ENCODE measurements at regions not wholly inside any gene's neighbourhood (a gene's known extent, or its start where the extent isn't known, plus 50 kb on each side); places are given as distances from the start of the nearest gene placed in this dataset.

DNA sequence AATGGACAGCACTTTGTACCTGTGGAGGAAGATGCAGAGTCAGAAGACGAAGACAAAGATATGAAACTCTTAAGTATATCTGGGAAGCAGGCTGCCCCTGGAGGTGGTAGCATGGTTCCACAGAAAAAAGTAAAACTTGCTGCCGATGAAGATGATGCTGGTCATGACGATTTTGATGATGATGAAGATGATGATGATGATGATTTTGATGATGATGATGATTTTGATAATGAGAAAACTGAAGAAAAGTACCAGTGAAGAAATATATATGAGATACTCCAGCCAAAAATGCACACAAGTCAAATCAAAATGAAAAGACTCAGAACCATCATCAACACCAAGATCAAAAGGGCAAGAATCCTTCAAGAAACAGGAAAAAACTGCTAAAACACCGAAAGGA, 268.5 kb upstream of the EEF2KMT start:
- H3K27me3 Mint-ChIP-seq: peaks cover 34% of the 10 kb centered on the region
- H3K4me1 Mint-ChIP-seq (ENCODE audit: unreplicated experiment): no peaks in the 10 kb centered on the region
- no peak overlapping the region for H3K27ac Mint-ChIP-seq
- TF ChIP-seq, protein P1, sequence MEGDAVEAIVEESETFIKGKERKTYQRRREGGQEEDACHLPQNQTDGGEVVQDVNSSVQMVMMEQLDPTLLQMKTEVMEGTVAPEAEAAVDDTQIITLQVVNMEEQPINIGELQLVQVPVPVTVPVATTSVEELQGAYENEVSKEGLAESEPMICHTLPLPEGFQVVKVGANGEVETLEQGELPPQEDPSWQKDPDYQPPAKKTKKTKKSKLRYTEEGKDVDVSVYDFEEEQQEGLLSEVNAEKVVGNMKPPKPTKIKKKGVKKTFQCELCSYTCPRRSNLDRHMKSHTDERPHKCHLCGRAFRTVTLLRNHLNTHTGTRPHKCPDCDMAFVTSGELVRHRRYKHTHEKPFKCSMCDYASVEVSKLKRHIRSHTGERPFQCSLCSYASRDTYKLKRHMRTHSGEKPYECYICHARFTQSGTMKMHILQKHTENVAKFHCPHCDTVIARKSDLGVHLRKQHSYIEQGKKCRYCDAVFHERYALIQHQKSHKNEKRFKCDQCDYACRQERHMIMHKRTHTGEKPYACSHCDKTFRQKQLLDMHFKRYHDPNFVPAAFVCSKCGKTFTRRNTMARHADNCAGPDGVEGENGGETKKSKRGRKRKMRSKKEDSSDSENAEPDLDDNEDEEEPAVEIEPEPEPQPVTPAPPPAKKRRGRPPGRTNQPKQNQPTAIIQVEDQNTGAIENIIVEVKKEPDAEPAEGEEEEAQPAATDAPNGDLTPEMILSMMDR (conservative IDR thresholded peaks at IDR 0.05): no peak
- no peaks in the 10 kb centered on the region for H3K36me3 Mint-ChIP-seq
- no peak for DNase-seq (ENCODE audit: extremely low spot score, unreplicated experiment)
- no peak overlapping the region for H3K4me3 Mint-ChIP-seq
- no peaks in the 10 kb centered on the region for H3K9me3 Mint-ChIP-seq

DNA sequence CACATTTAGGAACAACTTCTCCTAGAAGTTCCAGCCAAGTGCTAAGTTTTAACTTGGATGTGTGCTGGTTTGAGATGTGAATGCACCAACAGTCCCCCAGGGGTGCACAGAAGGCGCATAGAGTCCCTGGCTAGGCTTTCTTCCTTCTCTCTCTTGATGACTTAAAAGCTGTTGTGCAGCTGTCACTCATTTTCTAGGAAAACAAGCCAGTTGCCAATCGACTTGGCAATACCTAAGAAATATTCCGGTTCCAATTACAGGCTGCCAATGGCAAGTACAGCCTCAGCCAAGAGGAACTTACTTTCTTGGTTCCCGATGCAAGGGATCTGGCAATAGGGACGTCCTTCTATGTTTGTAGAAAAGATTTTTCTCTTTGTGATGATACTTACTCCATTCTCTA, 266.6 kb upstream of the EEF2KMT start:
- Mint-ChIP-seq H3K4me3 (no peak overlapping the region), H3K36me3 (no peaks in the 10 kb centered on the region), H3K9me3 (no peaks in the 10 kb centered on the region), H3K27me3 (peaks cover 39% of the 10 kb centered on the region), H3K4me1 (ENCODE audit: unreplicated experiment) (no peaks in the 10 kb centered on the region), H3K27ac (no peak overlapping the region)
- no peak for DNase-seq (ENCODE audit: extremely low spot score, unreplicated experiment)
- TF ChIP-seq, protein P1 (conservative IDR thresholded peaks at IDR 0.05): no peak

DNA sequence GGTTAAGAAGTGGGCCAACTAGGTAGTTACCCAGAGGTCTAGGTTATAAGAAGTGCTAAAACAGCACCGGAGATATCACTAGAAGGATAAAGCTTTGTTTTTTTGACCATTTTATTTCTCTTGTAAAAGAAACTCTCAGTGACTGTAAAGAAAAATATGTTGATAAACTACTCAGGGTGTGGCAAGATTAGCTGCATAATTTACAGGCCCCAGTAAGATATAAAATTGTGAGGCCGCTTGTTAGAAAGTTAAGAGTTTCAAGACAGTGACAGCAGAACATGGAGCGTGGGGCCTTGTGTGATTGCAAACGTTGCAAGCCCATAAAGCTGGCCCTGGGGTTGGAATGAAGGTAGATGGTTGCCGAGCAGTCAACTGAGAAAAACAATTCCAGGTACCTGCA, 263.7 kb upstream of the EEF2KMT start:
- H3K4me3 Mint-ChIP-seq: no peak overlapping the region
- no peak overlapping the region for H3K27ac Mint-ChIP-seq
- no peaks in the 10 kb centered on the region for H3K9me3 Mint-ChIP-seq

DNA sequence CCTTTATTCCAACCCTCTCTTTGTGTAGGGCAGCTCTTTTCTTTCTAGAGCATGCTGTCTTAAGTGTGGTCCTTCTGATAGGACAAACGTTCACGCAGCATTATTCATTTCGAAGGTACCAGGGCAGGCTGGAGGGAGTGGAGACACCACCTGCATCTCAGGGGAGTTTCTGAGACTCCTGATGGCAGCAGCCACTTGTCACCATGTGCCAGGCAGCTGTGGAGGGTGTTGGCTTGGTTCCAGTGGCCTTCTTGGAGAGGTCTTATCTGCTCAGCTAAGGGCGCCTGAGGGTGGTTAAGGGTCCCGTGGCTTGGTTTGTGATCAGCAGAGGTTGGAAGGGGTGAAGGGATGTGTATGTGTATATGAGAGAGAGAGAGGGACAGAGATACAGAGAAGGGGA, 257.1 kb upstream of the EEF2KMT start:
- no peak overlapping the region for H3K27ac Mint-ChIP-seq
- no peak overlapping the region for H3K4me3 Mint-ChIP-seq
- no peak for DNase-seq (ENCODE audit: extremely low spot score, unreplicated experiment)
- no peaks in the 10 kb centered on the region for H3K9me3 Mint-ChIP-seq
- no peaks in the 10 kb centered on the region for H3K36me3 Mint-ChIP-seq
- TF ChIP-seq, protein P1 (conservative IDR thresholded peaks at IDR 0.05): no peak
- H3K4me1 Mint-ChIP-seq (ENCODE audit: unreplicated experiment): no peaks in the 10 kb centered on the region
- peaks cover 26% of the 10 kb centered on the region for H3K27me3 Mint-ChIP-seq

More for the DNA sequence above, 263.7 kb upstream of the EEF2KMT start:
- H3K27me3 Mint-ChIP-seq: peaks cover 35% of the 10 kb centered on the region
- no peaks in the 10 kb centered on the region for H3K4me1 Mint-ChIP-seq (ENCODE audit: unreplicated experiment)
- H3K36me3 Mint-ChIP-seq: no peaks in the 10 kb centered on the region
- TF ChIP-seq, protein P1 (conservative IDR thresholded peaks at IDR 0.05): no peak
- no peak for DNase-seq (ENCODE audit: extremely low spot score, unreplicated experiment)

DNA sequence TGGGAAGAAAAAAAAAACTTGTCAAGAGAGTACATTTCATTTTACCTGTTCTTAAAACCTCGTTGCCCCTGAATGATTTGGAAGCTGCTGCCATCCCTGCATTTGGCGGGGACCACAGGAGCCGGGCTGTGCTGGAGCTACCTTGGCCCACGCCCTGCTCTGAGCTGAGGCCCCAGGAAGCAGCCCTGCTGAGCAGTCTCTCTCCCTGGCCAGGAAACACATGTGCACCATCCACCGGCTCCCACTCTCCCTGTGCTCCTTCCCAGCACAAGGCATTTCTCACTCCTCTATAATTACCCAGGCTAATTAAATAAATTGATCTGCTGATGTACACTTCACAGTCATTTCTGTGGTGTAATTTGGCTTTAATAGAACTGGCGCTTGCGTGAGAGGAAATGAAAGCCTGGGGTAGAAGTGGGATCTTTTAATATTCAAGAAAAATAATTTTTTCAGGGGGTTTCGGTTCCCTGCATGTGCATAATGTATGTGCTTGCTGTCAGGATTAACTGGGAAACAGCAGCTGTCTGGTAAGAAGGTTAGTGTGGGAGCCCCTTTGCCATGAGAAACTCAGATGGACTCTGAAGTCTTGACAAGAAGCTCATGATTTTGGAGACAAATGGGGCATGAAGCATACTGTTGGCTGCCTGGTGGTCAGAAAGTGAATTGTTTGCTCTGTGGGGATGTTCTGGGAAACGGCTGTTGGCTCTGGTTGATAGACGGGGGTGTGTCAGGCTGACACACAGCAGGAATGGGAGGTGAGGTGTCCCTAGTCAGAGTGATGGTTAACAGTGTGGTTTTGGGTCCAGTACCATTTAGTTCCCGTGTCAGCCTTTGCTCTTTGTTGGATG, 252.3 kb upstream of the EEF2KMT start:
- TF ChIP-seq, protein P1 (conservative IDR thresholded peaks at IDR 0.05): peak; percentile 30
- no peak overlapping the region for H3K4me3 Mint-ChIP-seq
- no peaks in the 10 kb centered on the region for H3K9me3 Mint-ChIP-seq
- peaks cover 23% of the 10 kb centered on the region for H3K27me3 Mint-ChIP-seq
- no peaks in the 10 kb centered on the region for H3K36me3 Mint-ChIP-seq
- no peaks in the 10 kb centered on the region for H3K4me1 Mint-ChIP-seq (ENCODE audit: unreplicated experiment)
- no peak overlapping the region for H3K27ac Mint-ChIP-seq
- DNase-seq (ENCODE audit: extremely low spot score, unreplicated experiment): no peak
